Neural cell (in vitro differentiated cells): ENCODE measurements at regions not wholly inside any gene's neighbourhood (a gene's known extent, or its start where the extent isn't known, plus 50 kb on each side); places are given as distances from the start of the nearest gene placed in this dataset.

Experiments used
- EP300 ChIP-seq: fragments of 450-650 bp; conservative IDR thresholded peaks from 2 replicates; pipeline ENCODE4 v1.6.1; 2014; ENCODE audit warnings: antibody characterized with exemption, mild to moderate bottlenecking, moderate library complexity; ENCODE audit not compliant: poor library complexity, severe bottlenecking
- EZH2 ChIP-seq: fragments of 200-600, 300-800 bp; shearing (Covaris generic), sonication (generic); IDR thresholded peaks from 2 replicates; pipeline ENCODE4 v1.6.1; 2014; ENCODE audit warnings: antibody characterized with exemption, low read length, borderline replicate concordance, mild to moderate bottlenecking; ENCODE audit not compliant: insufficient read depth, poor library complexity, severe bottlenecking
- MXI1 ChIP-seq: fragments of 450-650 bp; conservative IDR thresholded peaks from 2 replicates; pipeline ENCODE4 v1.6.1; 2014; ENCODE audit warnings: antibody characterized with exemption, mild to moderate bottlenecking; ENCODE audit not compliant: poor library complexity, severe bottlenecking
- POLR2AphosphoS5 ChIP-seq: IDR thresholded peaks from 2 replicates; pipeline ENCODE4 v1.6.1; 2012
- RAD21 ChIP-seq: fragments of 450-650 bp; conservative IDR thresholded peaks from 2 replicates; pipeline ENCODE4 v1.6.1; 2014; ENCODE audit warnings: antibody characterized with exemption, mild to moderate bottlenecking, moderate library complexity
- SMC3 ChIP-seq: fragments of 450-650 bp; conservative IDR thresholded peaks from 2 replicates; pipeline ENCODE4 v1.6.1; 2014; ENCODE audit warnings: antibody characterized with exemption, mild to moderate bottlenecking, moderate library complexity; ENCODE audit not compliant: poor library complexity
- TAF1 ChIP-seq: IDR thresholded peaks from 2 replicates; pipeline ENCODE4 v1.6.1; 2012; ENCODE audit warnings: low read depth
- TF ChIP-seq, protein P1 (sequence below): IDR thresholded peaks from 2 replicates; pipeline ENCODE4 v1.6.1; 2012; ENCODE audit warnings: borderline replicate concordance
- TF ChIP-seq, protein P2 (sequence below): fragments of 450-650 bp; IDR thresholded peaks from 2 replicates; pipeline ENCODE4 v1.5.1; 2014; ENCODE audit warnings: antibody characterized with exemption, mild to moderate bottlenecking, moderate library complexity; ENCODE audit not compliant: poor library complexity, severe bottlenecking

DNA sequence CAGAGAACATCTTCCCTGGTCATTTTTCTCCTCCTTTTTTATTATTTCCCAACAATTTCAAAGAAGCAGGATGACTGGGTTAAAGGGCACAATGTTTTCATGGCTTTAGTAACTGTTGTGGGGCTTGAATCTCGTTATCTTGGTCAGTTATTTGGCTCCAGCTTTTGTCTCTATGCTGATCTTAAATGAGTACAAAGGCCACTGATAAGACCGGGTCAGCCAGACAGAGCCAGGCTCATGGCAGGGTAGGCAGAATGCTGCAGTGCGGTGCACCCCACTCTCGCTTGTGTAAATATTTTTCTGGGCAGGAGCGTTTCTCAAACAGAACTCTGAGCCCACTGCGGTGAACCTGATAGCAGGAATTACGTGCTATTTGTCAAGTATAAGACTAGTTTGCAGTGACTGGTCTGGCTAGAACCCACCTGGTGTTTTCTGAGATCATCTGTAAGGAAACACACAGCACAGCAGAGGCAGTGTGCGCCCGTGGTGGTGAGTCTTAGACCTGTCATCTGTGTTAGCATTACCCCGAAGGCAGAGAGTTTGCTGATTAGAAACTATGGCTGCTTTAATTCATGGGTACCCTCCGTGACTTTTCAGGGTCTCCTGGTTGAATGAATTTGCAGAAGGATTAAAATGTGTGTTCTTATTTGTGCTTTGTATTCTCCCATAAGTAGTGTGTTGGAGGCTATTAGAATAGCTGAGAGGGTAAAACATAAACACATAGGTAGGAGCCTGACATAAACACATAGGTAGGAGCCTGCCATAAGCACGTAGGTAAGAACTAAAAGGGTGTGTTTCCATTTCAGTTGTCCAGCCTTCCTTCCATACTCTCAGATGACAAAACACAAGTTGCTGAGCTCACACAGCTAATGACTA is 158.6 kb upstream of the DMRT1 start:
- TF ChIP-seq, protein P1, sequence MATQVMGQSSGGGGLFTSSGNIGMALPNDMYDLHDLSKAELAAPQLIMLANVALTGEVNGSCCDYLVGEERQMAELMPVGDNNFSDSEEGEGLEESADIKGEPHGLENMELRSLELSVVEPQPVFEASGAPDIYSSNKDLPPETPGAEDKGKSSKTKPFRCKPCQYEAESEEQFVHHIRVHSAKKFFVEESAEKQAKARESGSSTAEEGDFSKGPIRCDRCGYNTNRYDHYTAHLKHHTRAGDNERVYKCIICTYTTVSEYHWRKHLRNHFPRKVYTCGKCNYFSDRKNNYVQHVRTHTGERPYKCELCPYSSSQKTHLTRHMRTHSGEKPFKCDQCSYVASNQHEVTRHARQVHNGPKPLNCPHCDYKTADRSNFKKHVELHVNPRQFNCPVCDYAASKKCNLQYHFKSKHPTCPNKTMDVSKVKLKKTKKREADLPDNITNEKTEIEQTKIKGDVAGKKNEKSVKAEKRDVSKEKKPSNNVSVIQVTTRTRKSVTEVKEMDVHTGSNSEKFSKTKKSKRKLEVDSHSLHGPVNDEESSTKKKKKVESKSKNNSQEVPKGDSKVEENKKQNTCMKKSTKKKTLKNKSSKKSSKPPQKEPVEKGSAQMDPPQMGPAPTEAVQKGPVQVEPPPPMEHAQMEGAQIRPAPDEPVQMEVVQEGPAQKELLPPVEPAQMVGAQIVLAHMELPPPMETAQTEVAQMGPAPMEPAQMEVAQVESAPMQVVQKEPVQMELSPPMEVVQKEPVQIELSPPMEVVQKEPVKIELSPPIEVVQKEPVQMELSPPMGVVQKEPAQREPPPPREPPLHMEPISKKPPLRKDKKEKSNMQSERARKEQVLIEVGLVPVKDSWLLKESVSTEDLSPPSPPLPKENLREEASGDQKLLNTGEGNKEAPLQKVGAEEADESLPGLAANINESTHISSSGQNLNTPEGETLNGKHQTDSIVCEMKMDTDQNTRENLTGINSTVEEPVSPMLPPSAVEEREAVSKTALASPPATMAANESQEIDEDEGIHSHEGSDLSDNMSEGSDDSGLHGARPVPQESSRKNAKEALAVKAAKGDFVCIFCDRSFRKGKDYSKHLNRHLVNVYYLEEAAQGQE, result no peak
- TF ChIP-seq EP300 (no peak), TAF1 (no peak), RAD21 (no peak), EZH2 (no peak), POLR2AphosphoS5 (no peak), SMC3 (no peak), MXI1 (no peak)
- TF ChIP-seq, protein P2, sequence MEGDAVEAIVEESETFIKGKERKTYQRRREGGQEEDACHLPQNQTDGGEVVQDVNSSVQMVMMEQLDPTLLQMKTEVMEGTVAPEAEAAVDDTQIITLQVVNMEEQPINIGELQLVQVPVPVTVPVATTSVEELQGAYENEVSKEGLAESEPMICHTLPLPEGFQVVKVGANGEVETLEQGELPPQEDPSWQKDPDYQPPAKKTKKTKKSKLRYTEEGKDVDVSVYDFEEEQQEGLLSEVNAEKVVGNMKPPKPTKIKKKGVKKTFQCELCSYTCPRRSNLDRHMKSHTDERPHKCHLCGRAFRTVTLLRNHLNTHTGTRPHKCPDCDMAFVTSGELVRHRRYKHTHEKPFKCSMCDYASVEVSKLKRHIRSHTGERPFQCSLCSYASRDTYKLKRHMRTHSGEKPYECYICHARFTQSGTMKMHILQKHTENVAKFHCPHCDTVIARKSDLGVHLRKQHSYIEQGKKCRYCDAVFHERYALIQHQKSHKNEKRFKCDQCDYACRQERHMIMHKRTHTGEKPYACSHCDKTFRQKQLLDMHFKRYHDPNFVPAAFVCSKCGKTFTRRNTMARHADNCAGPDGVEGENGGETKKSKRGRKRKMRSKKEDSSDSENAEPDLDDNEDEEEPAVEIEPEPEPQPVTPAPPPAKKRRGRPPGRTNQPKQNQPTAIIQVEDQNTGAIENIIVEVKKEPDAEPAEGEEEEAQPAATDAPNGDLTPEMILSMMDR, result no peak
